IMR-90 (cell line): ENCODE measurements at regions not wholly inside any gene's neighbourhood (a gene's known extent, or its start where the extent isn't known, plus 50 kb on each side); places are given as distances from the start of the nearest gene placed in this dataset.

Experiments used
- ATAC-seq: fragments of 200-7000 bp; cut with Tn5 transposase; 2 replicates; pipeline ENCODE4 v1.9.1; 2020; ENCODE audit warnings: low read depth, mild to moderate bottlenecking, moderate library complexity
- BruUV-seq: library from RNA; stranded (reverse); fragments of 400-500 nt; replicated peaks from 2 replicates; lab custom pipeline; 2021; lab: Mats Ljungman, UMichigan
- CTCF ChIA-PET: fragments of 300-600 bp; formaldehyde crosslinking; extraction: SDS; loops from one replicate; lab custom pipeline; 2021; ENCODE audit warnings: antibody characterized with exemption; lab: Yijun Ruan, JAX
- POLR2A ChIA-PET: fragments of 300-600 bp; sonication (Branson Sonifier 250); formaldehyde crosslinking; loops from one replicate; lab custom pipeline; 2022; ENCODE audit warnings: antibody characterized with exemption; ENCODE audit not compliant: unreplicated experiment; lab: Charles Lee
- DNase-seq: peaks from one replicate; pipeline ENCODE4 v3.0.0; 2013
- H2AFZ ChIP-seq: replicated peaks from 2 replicates; pipeline ENCODE3; 2013; ENCODE audit warnings: low read length, mild to moderate bottlenecking; ENCODE audit not compliant: poor library complexity
- H2AK5ac ChIP-seq: 2 replicates; pipeline ENCODE4 v1.6.1; 2013; ENCODE audit warnings: low read depth, low read length, inconsistent platforms
- H2AK9ac ChIP-seq: replicated peaks from 2 replicates; pipeline ENCODE3; 2013; ENCODE audit warnings: mild to moderate bottlenecking, low read depth, low read length, moderate library complexity; ENCODE audit not compliant: poor library complexity
- H2BK120ac ChIP-seq: 2 replicates; pipeline ENCODE4 v1.6.1; 2013; ENCODE audit warnings: low read depth, low read length, inconsistent platforms
- H2BK15ac ChIP-seq: 3 replicates; pipeline ENCODE4 v1.6.1; 2013; ENCODE audit warnings: low read depth, low read length, inconsistent platforms
- H2BK20ac ChIP-seq: 2 replicates; pipeline ENCODE4 v1.6.1; 2013; ENCODE audit warnings: low read depth, mild to moderate bottlenecking, inconsistent platforms, low read length, moderate library complexity
- H2BK5ac ChIP-seq: 2 replicates; pipeline ENCODE4 v1.6.1; 2013; ENCODE audit warnings: mild to moderate bottlenecking, low read depth, low read length, inconsistent platforms; ENCODE audit not compliant: poor library complexity, severe bottlenecking
- H3K14ac ChIP-seq: replicated peaks from 2 replicates; pipeline ENCODE4 v1.6.1; 2013; ENCODE audit warnings: low read depth, low read length, inconsistent platforms
- H3K18ac ChIP-seq: 2 replicates; pipeline ENCODE4 v1.6.1; 2013; ENCODE audit warnings: low read depth, low read length, control low read depth
- H3K23ac ChIP-seq: 2 replicates; pipeline ENCODE4 v1.6.1; 2013; ENCODE audit warnings: low read depth, low read length, inconsistent platforms
- H3K27ac ChIP-seq: 2 replicates; pipeline ENCODE4 v1.5.1; 2013; ENCODE audit warnings: mild to moderate bottlenecking, control low read depth, low read length; ENCODE audit not compliant: insufficient read depth
- H3K27me3 ChIP-seq: 2 replicates; pipeline ENCODE4 v1.6.1; 2013; ENCODE audit warnings: low read length; ENCODE audit not compliant: control insufficient read depth, insufficient read depth
- H3K36me3 ChIP-seq: 2 replicates; pipeline ENCODE4 v1.6.1; 2013; ENCODE audit warnings: low read length, mixed read lengths; ENCODE audit not compliant: control insufficient read depth, insufficient read depth
- H3K4ac ChIP-seq: 2 replicates; pipeline ENCODE4 v1.6.1; 2013; ENCODE audit warnings: low read depth, low read length, inconsistent platforms
- H3K4me1 ChIP-seq: 2 replicates; pipeline ENCODE4 v1.6.1; 2013; ENCODE audit warnings: low read length, mixed read lengths; ENCODE audit not compliant: control insufficient read depth, insufficient read depth
- H3K4me2 ChIP-seq: 2 replicates; pipeline ENCODE4 v1.6.1; 2013; ENCODE audit warnings: low read depth, mild to moderate bottlenecking, control low read depth, low read length, moderate library complexity
- H3K4me3 ChIP-seq: 2 replicates; pipeline ENCODE4 v1.5.1; 2013; ENCODE audit warnings: low read depth, mild to moderate bottlenecking, control low read depth, low read length, moderate library complexity; ENCODE audit not compliant: insufficient read depth
- H3K56ac ChIP-seq: 2 replicates; pipeline ENCODE4 v1.6.1; 2013; ENCODE audit warnings: low read length, inconsistent platforms; ENCODE audit not compliant: insufficient read depth; ENCODE audit errors: extremely low read depth
- H3K79me1 ChIP-seq, 2 experiments: 2 replicates each; pipeline ENCODE4 v1.6.1; 2013; ENCODE audit warnings: low read length in 2 of 2, inconsistent platforms in 1 of 2, low read depth in 1 of 2
- H3K9ac ChIP-seq: 2 replicates; pipeline ENCODE4 v1.6.1; 2013; ENCODE audit warnings: low read depth, low read length, control low read depth
- H3K9me1 ChIP-seq: 2 replicates; pipeline ENCODE4 v1.6.1; 2013; ENCODE audit warnings: low read length, inconsistent platforms; ENCODE audit not compliant: insufficient read depth
- H3K9me3 ChIP-seq: 2 replicates; pipeline ENCODE4 v1.6.1; 2013; ENCODE audit warnings: low read length; ENCODE audit not compliant: control insufficient read depth, insufficient read depth
- H4K20me1 ChIP-seq: 2 replicates; pipeline ENCODE4 v1.6.1; 2013; ENCODE audit warnings: low read length, inconsistent platforms; ENCODE audit not compliant: insufficient read depth
- H4K5ac ChIP-seq: 2 replicates; pipeline ENCODE4 v1.6.1; 2013; ENCODE audit warnings: mild to moderate bottlenecking, low read depth, low read length, control low read depth
- H4K8ac ChIP-seq, 2 experiments: 2 replicates each; pipeline ENCODE4 v1.6.1; 2013; ENCODE audit warnings: low read depth in 2 of 2, low read length in 2 of 2, control low read depth in 1 of 2, inconsistent platforms in 1 of 2
- H4K91ac ChIP-seq: 2 replicates; pipeline ENCODE4 v1.6.1; 2013; ENCODE audit warnings: low read depth, low read length, inconsistent platforms; ENCODE audit not compliant: insufficient read depth
- BHLHE40 ChIP-seq: fragments of 150-350 bp; IDR thresholded peaks from 2 replicates; pipeline ENCODE4 v1.6.1; 2016; ENCODE audit warnings: mild to moderate bottlenecking, low read depth, low read length
- CEBPB ChIP-seq: IDR thresholded peaks from 2 replicates; pipeline ENCODE4 v1.6.1; 2012; ENCODE audit warnings: low read depth, low read length, improper control_type of control experiment
- FOS ChIP-seq: fragments of 150-350 bp; IDR thresholded peaks from 2 replicates; pipeline ENCODE4 v1.6.1; 2016; ENCODE audit warnings: low read depth, low read length
- RFX5 ChIP-seq: IDR thresholded peaks from 2 replicates; pipeline ENCODE4 v1.8.0; 2012; ENCODE audit warnings: low read depth, mild to moderate bottlenecking, low read length, moderate library complexity
- WGBS, 2 experiments: methylation state at CpG; one replicate each; pipeline versions ENCODE4 v1.1.5 to v1.1.7; 2013; ENCODE audit warnings: missing lambda C conversion rate in 2 of 2; ENCODE audit not compliant: insufficient read length in 1 of 2; ENCODE audit errors: extremely low coverage in 2 of 2; 5-methylcytosine and 5-hydroxymethylcytosine counted together
- dilution Hi-C: fragments of 300-500 bp; cut with HindIII; formaldehyde crosslinking; loops from one replicate; pipeline ENCODE4 v1.14.3; 2018; ENCODE audit warnings: low sequenced_read_pairs; ENCODE audit not compliant: unreplicated experiment
- in situ Hi-C: fragments of 300-500 bp; cut with MboI; formaldehyde crosslinking; loops from 3 replicates; pipeline ENCODE4 v1.14.3; 2019; ENCODE audit warnings: low sequenced_read_pairs, inconsistent platforms, mixed read lengths
- intact Hi-C: fragments of 100-400 bp; cut with micrococcal nuclease; formaldehyde crosslinking; loops from 2 replicates; pipeline ENCODE4 v1.10.0; 2022
- TF ChIP-seq, protein P1 (sequence below): fragments of 150-350 bp; IDR thresholded peaks from 2 replicates; pipeline ENCODE4 v1.6.1; 2017; ENCODE audit warnings: mild to moderate bottlenecking, antibody characterized with exemption, low read length, low read depth
- TF ChIP-seq, protein P2 (sequence below): fragments of 150-350 bp; IDR thresholded peaks from 2 replicates; pipeline ENCODE4 v1.6.1; 2016; ENCODE audit warnings: low read depth, mild to moderate bottlenecking, low read length, moderate library complexity, borderline replicate concordance

DNA sequence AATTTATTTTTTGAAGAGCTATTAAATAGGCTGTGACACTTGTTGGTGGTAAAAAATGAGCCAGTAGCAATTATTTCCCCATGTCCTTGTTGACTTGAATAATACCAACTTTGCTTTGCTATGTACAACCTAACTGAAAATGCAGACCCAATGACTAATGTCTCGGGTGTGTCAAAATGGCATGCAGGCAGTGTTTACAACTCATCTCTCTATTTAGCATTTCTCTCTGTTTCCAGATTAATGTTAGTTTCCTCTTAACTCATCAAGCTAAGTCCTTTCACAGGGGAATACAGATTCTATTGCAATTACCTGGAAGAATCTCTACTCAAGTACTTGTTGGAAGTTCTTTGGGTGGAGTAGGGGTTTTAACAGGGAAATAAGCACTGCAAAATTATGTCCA lies 504.4 kb downstream of the BCKDHB start:
- no peak overlapping the region for H2AK5ac ChIP-seq
- dilution Hi-C loops: no loop called here
- no peaks in the 10 kb centered on the region for H3K27me3 ChIP-seq
- no TSS peak for BruUV-seq
- H3K14ac ChIP-seq: no peak overlapping the region
- in situ Hi-C loops: no loop called here
- H3K9me1 ChIP-seq: peaks cover 3% of the 10 kb centered on the region
- H3K79me1 ChIP-seq: no peaks in the 10 kb centered on the region
- no peak overlapping the region for H3K4me2 ChIP-seq
- intact Hi-C loops: no loop called here
- H3K23ac ChIP-seq: no peak overlapping the region
- CTCF ChIA-PET: no interaction called here
- H2BK5ac ChIP-seq: peak overlapping the region; percentile 2
- H3K36me3 ChIP-seq: no peaks in the 10 kb centered on the region
- H4K91ac ChIP-seq: no peak overlapping the region
- no peak overlapping the region for H4K8ac ChIP-seq
- no peak overlapping the region for H2BK15ac ChIP-seq
- peaks cover 3% of the 10 kb centered on the region; the same call in 1 of the 2 replicates for H3K4me1 ChIP-seq
- H2AFZ ChIP-seq: no peak overlapping the region
- DNase-seq: peak; percentile 57
- POLR2A ChIA-PET: no interaction called here
- H3K56ac ChIP-seq: no peak overlapping the region
- H2BK20ac ChIP-seq: no peak overlapping the region
- no peak overlapping the region for H3K4me3 ChIP-seq
- H3K18ac ChIP-seq: no peak overlapping the region
- peak; percentile 48 for ATAC-seq
- peaks cover 4% of the 10 kb centered on the region for H3K9me3 ChIP-seq
- TF ChIP-seq, protein P1, sequence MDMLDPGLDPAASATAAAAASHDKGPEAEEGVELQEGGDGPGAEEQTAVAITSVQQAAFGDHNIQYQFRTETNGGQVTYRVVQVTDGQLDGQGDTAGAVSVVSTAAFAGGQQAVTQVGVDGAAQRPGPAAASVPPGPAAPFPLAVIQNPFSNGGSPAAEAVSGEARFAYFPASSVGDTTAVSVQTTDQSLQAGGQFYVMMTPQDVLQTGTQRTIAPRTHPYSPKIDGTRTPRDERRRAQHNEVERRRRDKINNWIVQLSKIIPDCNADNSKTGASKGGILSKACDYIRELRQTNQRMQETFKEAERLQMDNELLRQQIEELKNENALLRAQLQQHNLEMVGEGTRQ: no peak
- TF ChIP-seq BHLHE40 (no peak), RFX5 (no peak), CEBPB (peak; percentile 16; the same call in 1 of the 2 replicates), FOS (no peak)
- TF ChIP-seq, protein P2, sequence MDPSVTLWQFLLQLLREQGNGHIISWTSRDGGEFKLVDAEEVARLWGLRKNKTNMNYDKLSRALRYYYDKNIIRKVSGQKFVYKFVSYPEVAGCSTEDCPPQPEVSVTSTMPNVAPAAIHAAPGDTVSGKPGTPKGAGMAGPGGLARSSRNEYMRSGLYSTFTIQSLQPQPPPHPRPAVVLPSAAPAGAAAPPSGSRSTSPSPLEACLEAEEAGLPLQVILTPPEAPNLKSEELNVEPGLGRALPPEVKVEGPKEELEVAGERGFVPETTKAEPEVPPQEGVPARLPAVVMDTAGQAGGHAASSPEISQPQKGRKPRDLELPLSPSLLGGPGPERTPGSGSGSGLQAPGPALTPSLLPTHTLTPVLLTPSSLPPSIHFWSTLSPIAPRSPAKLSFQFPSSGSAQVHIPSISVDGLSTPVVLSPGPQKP: no peak
- H3K9ac ChIP-seq: no peak overlapping the region
- WGBS, 2 experiments: no CpG with 5 or more reads among the region's 1 CpG
- H2AK9ac ChIP-seq: no peak overlapping the region
- no peak overlapping the region for H3K4ac ChIP-seq
- H4K5ac ChIP-seq: no peak overlapping the region
- peak overlapping the region; percentile 14; the same call in 1 of the 2 replicates for H2BK120ac ChIP-seq
- no peaks in the 10 kb centered on the region for H4K20me1 ChIP-seq
- H3K27ac ChIP-seq: no peak overlapping the region
